ENCODE measurements at regions not wholly inside any gene's neighbourhood (a gene's known extent, or its start where the extent isn't known, plus 50 kb on each side); places are given as distances from the start of the nearest gene placed in this dataset.
"Not testable (repeated sequence)": the region's sequence is repeated elsewhere in the genome, so short reads cannot be mapped to it uniquely, and the experiment has no call there.

DNA sequence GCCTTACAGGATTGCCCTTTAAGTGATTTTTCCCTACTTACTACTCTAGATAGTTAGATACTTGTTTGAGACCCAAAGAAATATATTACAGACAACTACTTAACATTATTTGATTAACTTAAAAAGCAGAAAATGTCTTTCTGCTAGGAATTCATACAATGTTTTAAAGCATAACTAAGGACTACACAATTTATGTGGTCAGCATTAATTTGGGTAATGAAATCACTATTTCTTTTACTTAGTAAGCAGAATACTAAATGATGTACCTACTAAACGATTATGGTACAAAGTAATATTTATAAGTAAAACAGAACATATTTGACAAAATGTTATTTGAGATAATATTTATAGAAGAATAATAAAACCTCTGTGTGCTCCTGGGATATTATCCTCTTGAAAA, 371.9 kb upstream of the ARRDC3 start:
- DNase-seq, result no peak

- DNase-seq, result not testable (repeated sequence)
These were observed 361.4 kb upstream of the ARRDC3 start for GRCh38 chr5:91744470-91744869.

GRCh38 chr5:91742550-91742949, 359.4 kb upstream of the ARRDC3 start:
- DNase-seq, result no peak

DNA sequence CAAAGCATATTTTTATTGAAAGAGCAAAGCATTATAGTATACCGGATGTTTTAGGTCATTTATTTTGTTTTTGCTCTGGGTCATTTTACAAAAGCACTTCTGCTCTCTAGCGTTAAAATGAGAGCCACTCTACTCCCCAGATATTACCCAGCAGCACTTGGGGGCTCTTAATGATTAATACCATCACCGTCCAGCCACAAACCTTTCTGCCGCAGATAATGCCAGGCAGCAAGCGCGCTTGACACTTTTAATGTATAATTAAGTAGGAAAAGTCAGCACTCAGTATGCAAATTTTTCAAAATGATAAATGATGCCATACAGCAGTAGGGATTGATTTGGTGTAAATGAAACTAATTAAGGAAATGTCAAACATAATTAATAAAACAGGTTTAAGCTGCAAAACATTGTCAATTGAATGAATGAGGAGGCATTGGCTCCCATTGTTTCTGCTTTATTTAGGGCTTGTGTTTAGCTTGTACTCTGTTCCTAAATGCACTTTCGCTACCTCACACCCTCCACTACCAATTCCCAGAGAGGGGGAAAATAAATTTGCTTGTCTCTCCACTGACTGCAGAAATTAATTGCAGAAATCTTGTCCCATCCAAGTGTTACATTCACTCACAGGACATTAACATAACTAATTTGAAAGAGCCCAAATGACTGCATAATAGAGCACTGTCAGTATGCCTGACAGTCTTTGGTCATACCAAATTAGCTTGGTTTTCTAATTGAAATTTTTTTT, 358.8 kb upstream of the ARRDC3 start:
- no peak for DNase-seq

- no peak for DNase-seq
These were observed 346.9 kb upstream of the ARRDC3 start for GRCh38 chr5:91730026-91730425.

DNA sequence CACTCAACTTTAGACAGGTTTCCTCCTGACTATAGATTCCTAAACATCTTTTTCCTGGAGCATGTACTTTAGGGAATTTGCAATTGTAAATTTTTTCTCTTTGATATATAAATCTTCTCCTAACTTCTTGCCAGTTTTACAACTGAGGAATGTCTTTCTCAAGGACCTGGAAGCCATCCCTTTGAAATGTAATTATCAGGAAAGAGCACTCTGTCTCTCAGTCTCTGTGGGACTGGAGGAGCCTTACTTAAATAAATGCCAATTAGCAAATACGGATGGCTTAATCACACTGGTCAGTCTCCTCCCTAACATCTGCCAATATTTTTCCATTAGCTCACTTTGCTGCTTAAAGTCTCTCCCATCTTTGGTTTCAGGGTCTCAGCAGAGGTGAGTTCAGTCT, 344.3 kb upstream of the ARRDC3 start:
- DNase-seq, result no peak

DNA sequence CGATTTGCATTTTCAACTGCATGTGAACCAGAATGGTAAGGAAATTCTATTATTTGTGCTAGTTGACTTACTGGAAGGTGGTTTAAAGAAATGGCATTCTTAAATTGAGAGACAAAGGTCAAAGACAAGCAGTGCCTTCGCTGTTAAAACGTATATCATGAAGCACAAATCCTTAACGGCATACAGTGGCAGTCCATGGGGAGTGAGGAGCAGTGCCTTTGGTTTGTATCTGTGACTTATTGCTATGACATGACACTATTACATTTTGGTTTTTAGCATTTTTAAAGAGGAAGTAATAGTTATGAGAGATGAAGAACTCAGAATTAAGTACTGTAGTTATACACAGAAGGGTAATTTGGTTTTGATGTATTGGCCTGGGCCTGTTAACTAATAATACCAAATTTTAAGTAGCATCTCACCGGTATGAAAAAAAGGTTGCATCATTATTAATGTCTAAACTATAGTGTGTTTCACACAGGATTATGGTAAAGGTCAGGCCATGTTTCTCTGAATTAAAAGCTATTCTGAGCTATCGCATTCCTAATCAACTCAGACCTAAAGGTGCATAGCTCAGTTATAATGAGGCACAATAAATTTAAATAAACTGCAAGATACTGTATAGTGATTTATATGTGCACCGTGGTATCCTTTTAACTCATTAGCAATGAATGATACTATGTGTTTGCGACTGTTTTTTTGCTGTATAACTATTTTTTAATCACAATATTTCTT, 339.8 kb upstream of the ARRDC3 start:
- no peak for DNase-seq

DNA sequence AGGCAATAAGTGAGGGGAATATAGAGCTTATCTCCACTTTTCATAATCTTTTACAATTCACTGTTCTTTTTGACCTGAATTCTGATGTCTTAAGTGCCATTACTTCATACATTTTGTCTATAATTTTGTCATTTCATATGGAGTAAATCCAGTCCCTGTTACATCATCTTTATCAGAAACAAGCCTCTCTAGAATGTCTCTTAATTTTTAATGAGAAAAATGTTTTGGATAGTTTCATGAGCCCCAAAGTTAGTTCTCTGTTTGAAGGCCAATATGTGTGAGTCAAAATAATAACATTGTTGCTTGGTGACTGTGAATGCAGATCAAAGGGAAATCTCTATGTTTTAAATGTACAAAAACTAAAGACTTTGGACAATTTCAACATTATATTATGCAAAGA, 329.6 kb upstream of the ARRDC3 start:
- no peak for DNase-seq

DNA sequence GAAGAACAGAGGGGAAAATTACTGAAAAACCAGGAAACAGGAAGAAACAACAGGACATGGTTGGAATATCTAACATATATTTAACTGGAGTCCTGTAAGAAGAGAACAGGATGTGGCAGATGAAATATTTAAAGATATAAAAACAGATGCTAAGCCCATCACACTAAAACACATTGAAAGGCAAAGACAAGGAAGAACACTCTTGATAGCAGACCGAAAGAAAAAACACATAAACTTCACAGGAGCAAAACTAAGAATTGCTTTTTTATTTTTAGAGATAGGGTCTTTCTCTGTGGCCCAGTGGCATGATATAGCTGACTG, 324.4 kb upstream of the ARRDC3 start:
- DNase-seq, result no peak

GRCh38 chr5:91706785-91707520, 323.8 kb upstream of the ARRDC3 start:
- DNase-seq, result no peak

- no peak for DNase-seq
These were observed 320.0 kb upstream of the ARRDC3 start for GRCh38 chr5:91703128-91703527.

DNA sequence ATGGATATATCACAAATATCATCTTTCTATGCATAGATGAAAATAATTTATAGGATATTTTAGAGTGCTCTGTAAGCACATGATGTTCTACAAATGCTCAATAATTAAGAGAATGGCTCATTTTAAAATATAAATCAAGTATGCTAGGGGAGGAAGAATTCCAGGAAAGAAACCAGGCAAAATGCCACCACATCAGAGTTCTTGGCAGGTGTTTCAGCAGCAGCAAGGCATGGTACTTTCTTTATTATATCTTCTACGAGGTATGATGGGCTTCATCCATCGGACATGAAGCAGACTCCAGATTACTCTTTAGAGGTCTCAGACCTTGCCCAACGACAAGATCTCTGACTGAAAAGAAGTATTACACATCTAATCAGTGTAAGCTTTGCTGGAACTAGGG, 316.3 kb upstream of the ARRDC3 start:
- DNase-seq, result no peak

- no peak for DNase-seq
These were observed 308.5 kb upstream of the ARRDC3 start for GRCh38 chr5:91691592-91691991.

DNA sequence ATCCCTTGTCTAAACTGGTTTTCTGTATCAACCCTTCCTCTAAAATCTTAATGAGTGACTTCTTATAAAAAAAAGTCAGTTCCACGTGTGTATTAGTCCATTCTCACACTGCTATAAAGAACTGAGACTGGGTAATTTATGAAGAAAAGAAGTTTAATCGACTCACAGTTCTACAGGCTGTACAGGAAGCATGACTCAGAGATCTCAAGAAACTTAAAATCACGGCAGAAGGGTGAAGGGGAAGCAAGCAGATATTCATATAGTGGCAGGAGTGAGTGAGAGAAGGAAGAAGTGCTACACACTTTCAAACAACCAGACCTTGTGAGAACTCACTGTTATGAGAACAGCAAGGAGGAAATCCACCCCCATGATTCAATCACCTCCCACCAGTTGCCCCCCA, 307.8 kb upstream of the ARRDC3 start:
- DNase-seq, result no peak

DNA sequence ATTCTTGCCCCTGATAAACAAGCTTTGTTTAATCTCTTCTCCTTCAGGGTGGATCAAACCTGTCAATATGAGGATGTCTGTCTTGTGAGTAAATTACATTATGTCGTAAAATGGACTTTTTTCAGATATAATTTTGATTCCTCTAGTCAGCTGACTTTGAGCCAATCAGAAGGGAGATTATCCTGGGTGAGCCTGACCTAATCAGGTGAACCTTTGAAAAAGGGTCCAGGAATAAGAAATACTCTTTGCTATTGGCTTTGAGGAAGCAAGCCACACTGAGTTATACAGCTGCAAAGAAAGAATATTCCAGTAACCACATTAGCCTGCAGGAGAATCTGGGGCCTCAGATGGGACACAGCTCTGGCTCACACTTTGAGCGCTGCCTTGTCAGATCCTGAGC, 304.3 kb upstream of the ARRDC3 start:
- DNase-seq, result no peak

DNA sequence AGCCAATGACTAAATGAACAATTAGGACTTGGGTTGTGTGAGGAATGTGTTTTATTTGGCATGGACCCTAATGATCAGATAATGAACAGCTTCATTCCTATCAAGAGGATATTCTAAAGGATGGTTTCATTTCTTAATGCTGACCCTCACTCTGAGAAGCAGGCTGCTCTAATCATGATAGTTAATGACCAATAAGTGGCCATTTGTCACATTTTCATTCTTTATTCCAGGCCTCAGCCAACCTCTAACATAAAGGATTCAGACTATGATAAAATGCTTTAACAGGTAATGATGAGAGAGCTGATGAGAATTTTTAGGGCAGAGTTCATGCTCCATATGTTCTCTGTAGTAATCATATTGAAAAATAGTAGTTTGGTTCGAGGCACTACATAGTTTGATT, 301.5 kb upstream of the ARRDC3 start:
- no peak for DNase-seq

GRCh38 chr5:91670563-91670962, 287.4 kb upstream of the ARRDC3 start:
- no peak for DNase-seq

- DNase-seq, result no peak
These were observed 287.0 kb upstream of the ARRDC3 start for GRCh38 chr5:91670122-91670521.

DNA sequence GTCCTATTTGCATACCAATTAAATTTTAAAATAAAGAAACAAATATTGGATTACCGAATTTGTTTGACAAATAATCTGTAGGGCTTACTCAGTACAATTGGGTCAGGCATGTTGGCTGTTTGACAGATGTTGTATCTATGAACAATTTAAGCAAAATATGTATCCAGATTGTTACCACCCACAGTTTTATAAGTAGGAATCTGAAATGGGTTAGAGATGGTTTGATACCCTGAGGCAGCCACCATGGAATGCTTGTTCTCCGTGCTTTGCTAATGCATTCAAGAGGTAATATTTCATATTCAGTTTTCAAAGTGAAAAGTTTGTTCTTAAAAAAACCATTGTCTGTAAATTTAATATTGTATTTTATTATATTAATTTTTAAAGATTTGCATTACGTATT, 285.1 kb upstream of the ARRDC3 start:
- no peak for DNase-seq

GRCh38 chr5:91652678-91653077, 269.6 kb upstream of the ARRDC3 start:
- DNase-seq, result no peak

- DNase-seq, result no peak
These were observed 268.6 kb upstream of the ARRDC3 start for GRCh38 chr5:91651704-91652103.

DNA sequence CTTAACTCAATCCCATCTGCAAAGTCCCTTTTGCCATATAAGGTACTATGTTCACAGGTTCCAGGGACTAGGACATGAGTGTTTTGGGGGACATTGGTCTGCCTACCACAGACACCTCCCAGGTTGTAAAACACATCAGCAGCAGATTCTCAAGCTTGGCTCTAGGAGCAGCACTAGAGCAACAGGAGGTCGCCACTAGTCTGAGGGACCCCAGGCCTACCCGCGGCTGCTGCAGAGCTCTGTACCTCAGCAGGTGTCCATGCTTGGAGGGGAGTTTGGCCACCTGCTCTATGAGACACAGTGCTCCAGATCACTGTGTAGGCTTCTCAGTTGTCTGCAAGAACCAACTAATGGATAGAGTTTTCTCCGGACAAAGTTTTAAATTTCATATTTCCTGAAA, 262.2 kb upstream of the ARRDC3 start:
- DNase-seq, result no peak

DNA sequence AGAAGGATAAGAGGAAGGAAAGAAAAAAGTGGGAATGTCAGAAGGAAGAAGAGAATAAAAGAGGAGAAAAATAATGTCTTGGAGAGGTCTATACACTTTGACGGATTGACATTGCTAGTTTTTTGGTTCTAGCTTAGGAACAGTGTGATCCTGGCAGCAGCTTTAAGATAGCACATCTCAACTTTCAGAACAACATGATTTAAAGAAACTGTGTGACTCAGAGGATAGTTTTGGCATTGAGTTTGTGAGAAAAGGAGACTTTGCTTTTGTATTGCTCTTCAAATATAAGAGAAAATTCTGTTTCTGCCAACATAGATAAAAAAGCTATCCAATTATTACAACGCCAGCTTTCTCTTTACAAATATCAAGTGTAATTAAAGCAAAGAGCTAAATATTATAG, 260.7 kb upstream of the ARRDC3 start:
- DNase-seq, result no peak

- no peak for DNase-seq
These were observed 259.5 kb upstream of the ARRDC3 start for GRCh38 chr5:91642581-91642980.
